ENCODE measurements at regions not wholly inside any gene's neighbourhood (a gene's known extent, or its start where the extent isn't known, plus 50 kb on each side); places are given as distances from the start of the nearest gene placed in this dataset.
"Not testable (repeated sequence)": the region's sequence is repeated elsewhere in the genome, so short reads cannot be mapped to it uniquely, and the experiment has no call there.

DNA sequence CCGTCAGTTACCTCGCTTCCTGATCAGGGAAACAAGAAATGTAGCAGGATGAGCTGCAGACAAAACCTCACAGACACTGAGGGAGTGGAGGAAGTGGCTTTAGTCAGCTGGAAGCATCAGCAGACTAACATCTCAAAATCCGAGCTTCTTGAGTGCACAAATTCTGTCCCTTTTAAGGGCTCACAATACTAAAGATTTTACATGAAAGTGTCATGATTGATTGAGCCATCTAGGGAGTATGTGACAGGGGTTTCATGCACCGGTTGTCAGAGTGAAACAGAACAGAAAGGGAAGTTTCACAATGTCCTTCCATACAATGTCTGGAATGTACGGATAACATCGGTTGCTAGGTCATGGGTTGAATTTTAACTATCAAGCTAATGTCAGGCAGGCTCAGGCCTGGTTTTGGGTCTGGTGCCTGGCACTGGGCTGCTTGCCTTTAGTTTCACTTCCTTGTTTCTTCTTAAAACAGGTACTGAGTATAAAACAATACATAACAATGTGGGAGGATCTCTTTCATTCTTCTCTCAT, 1235.7 kb downstream of the CDY2B start:
- H3K9ac ChIP-seq (ENCODE audit: low read length): no peak overlapping the region
- no peak overlapping the region for H3K14ac ChIP-seq (ENCODE audit: low read length in 2 of 2)
- no peak overlapping the region for H2BK120ac ChIP-seq (ENCODE audit: low read depth, low read length)
- H2AK5ac ChIP-seq (ENCODE audit: low read length, severe bottlenecking): no peak overlapping the region
- H3K4me3 ChIP-seq (ENCODE audit: insufficient read depth in 1 of 2, low read depth in 1 of 2, low read length in 2 of 2): no peak overlapping the region
- no peak overlapping the region for H2AFZ ChIP-seq (ENCODE audit: low read depth, low read length)
- H3K4me1 ChIP-seq (ENCODE audit: control insufficient read depth, insufficient read depth, low read depth, low read length): peaks cover 2% of the 10 kb centered on the region
- no peak overlapping the region for H2BK15ac ChIP-seq (ENCODE audit: low read depth, poor library complexity, severe bottlenecking)
- no peak overlapping the region for H3K23ac ChIP-seq (ENCODE audit: low read length in 2 of 2)
- H3K4ac ChIP-seq (ENCODE audit: low read depth in 1 of 2, low read length in 2 of 2): no peak overlapping the region
- peak; percentile 33 for DNase-seq
- no peaks in the 10 kb centered on the region for H3K27me3 ChIP-seq (ENCODE audit: control insufficient read depth in 1 of 2, insufficient read depth in 1 of 2, low read length in 2 of 2)
- H2BK12ac ChIP-seq (ENCODE audit: low read length in 2 of 2): no peak overlapping the region
- no peak overlapping the region for H2BK5ac ChIP-seq (ENCODE audit: low read depth, low read length, poor library complexity, severe bottlenecking)
- H3K27ac ChIP-seq (ENCODE audit: low read length, poor library complexity, severe bottlenecking): peak overlapping the region; percentile 80
- no peaks in the 10 kb centered on the region for H3K36me3 ChIP-seq (ENCODE audit: control insufficient read depth in 1 of 2, insufficient read depth in 2 of 2, low read depth in 1 of 2, low read length in 2 of 2)
- H3K9me3 ChIP-seq (ENCODE audit: control insufficient read depth, low read length): no peaks in the 10 kb centered on the region
- no peaks in the 10 kb centered on the region for H3K79me1 ChIP-seq (replicated peaks; ENCODE audit: low read length, poor library complexity, severe bottlenecking)
- no peak overlapping the region for H3K18ac ChIP-seq (ENCODE audit: low read depth in 1 of 2, low read length in 2 of 2)
- no peak overlapping the region for H4K8ac ChIP-seq (ENCODE audit: low read length)
- H4K91ac ChIP-seq (ENCODE audit: low read length): no peak overlapping the region
- no peak overlapping the region for H3K4me2 ChIP-seq (ENCODE audit: low read length, poor library complexity, severe bottlenecking)
- 56% methylated on average over 6 of the region's 6 CpGs for WGBS

DNA sequence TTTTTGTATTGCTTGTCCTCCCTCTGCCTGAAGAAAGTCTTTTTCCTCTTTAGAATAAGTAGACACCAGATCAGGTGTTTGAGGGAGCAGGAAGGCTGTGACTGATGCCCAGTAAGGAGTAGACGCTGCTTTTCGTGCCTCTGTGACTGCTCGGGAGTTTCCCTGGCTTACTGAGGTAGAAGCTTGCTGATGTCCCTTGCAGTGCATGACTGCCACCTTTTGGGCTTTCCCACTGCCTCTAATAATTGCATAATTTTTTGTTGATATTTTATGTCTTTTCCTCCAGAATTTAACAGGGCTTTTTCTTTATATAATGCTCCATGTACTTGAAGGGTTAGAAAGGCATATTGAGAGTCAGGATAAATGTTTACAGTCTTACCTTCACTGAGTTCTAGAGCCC, 1240.2 kb downstream of the CDY2B start:
- no peaks in the 10 kb centered on the region for H3K79me1 ChIP-seq (replicated peaks; ENCODE audit: low read length, poor library complexity, severe bottlenecking)
- no peak overlapping the region for H2BK5ac ChIP-seq (ENCODE audit: low read depth, low read length, poor library complexity, severe bottlenecking)
- H2BK120ac ChIP-seq (ENCODE audit: low read depth, low read length): no peak overlapping the region
- H3K9ac ChIP-seq (ENCODE audit: low read length): no peak overlapping the region
- H2AFZ ChIP-seq (ENCODE audit: low read depth, low read length): no peak overlapping the region
- H3K4me2 ChIP-seq (ENCODE audit: low read length, poor library complexity, severe bottlenecking): no peak overlapping the region
- H3K14ac ChIP-seq (ENCODE audit: low read length in 2 of 2): no peak overlapping the region
- H3K36me3 ChIP-seq (ENCODE audit: control insufficient read depth in 1 of 2, insufficient read depth in 2 of 2, low read depth in 1 of 2, low read length in 2 of 2): no peaks in the 10 kb centered on the region
- no peak overlapping the region for H3K18ac ChIP-seq (ENCODE audit: low read depth in 1 of 2, low read length in 2 of 2)
- H2BK12ac ChIP-seq (ENCODE audit: low read length in 2 of 2): no peak overlapping the region
- no peak overlapping the region for H3K27ac ChIP-seq (ENCODE audit: low read length, poor library complexity, severe bottlenecking)
- H3K9me3 ChIP-seq (ENCODE audit: control insufficient read depth, low read length): no peaks in the 10 kb centered on the region
- no peak overlapping the region for H2AK5ac ChIP-seq (ENCODE audit: low read length, severe bottlenecking)
- peaks cover 2% of the 10 kb centered on the region for H3K4me1 ChIP-seq (ENCODE audit: control insufficient read depth, insufficient read depth, low read depth, low read length)
- DNase-seq: peak; percentile 41
- H3K4ac ChIP-seq (ENCODE audit: low read depth in 1 of 2, low read length in 2 of 2): no peak overlapping the region
- H3K23ac ChIP-seq (ENCODE audit: low read length in 2 of 2): no peak overlapping the region
- no peak overlapping the region for H4K8ac ChIP-seq (ENCODE audit: low read length)
- no peaks in the 10 kb centered on the region for H3K27me3 ChIP-seq (ENCODE audit: control insufficient read depth in 1 of 2, insufficient read depth in 1 of 2, low read length in 2 of 2)
- H2BK15ac ChIP-seq (ENCODE audit: low read depth, poor library complexity, severe bottlenecking): no peak overlapping the region
- 54% methylated on average over 3 of the region's 3 CpGs for WGBS
- H3K4me3 ChIP-seq (ENCODE audit: insufficient read depth in 1 of 2, low read depth in 1 of 2, low read length in 2 of 2): no peak overlapping the region
- no peak overlapping the region for H4K91ac ChIP-seq (ENCODE audit: low read length)

DNA sequence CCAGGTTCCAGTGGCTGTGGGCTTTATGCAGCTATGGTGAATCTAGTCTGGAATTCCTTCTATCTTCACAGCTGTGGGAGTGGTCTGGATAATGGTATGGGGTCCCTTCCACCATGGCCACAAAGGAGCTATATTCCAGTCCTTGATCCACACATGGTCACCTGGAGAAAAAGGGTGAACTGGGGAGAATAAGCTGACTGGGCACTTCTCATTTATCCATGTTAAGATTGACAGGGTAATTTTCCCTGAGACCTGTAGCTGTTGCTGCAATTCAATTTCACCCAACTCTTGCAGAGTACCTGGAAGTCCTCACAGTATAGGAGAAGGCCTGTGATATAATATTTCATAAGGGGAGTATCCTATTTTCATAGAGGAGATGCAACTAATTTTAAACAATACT, 1241.3 kb downstream of the CDY2B start:
- DNase-seq; H3K4me1 ChIP-seq (ENCODE audit: control insufficient read depth, insufficient read depth, low read depth, low read length); H2AFZ ChIP-seq (ENCODE audit: low read depth, low read length); H3K27ac ChIP-seq (ENCODE audit: low read length, poor library complexity, severe bottlenecking); H3K9me3 ChIP-seq (ENCODE audit: control insufficient read depth, low read length); H3K9ac ChIP-seq (ENCODE audit: low read length); H3K14ac ChIP-seq (ENCODE audit: low read length in 2 of 2); H2BK12ac ChIP-seq (ENCODE audit: low read length in 2 of 2); H4K8ac ChIP-seq (ENCODE audit: low read length); H3K18ac ChIP-seq (ENCODE audit: low read depth in 1 of 2, low read length in 2 of 2); H3K36me3 ChIP-seq (ENCODE audit: control insufficient read depth in 1 of 2, insufficient read depth in 2 of 2, low read depth in 1 of 2, low read length in 2 of 2); H4K91ac ChIP-seq (ENCODE audit: low read length); H3K4me2 ChIP-seq (ENCODE audit: low read length, poor library complexity, severe bottlenecking); H3K23ac ChIP-seq (ENCODE audit: low read length in 2 of 2); H3K27me3 ChIP-seq (ENCODE audit: control insufficient read depth in 1 of 2, insufficient read depth in 1 of 2, low read length in 2 of 2); H2BK5ac ChIP-seq (ENCODE audit: low read depth, low read length, poor library complexity, severe bottlenecking); H2BK120ac ChIP-seq (ENCODE audit: low read depth, low read length); H3K4ac ChIP-seq (ENCODE audit: low read depth in 1 of 2, low read length in 2 of 2); H3K4me3 ChIP-seq (ENCODE audit: insufficient read depth in 1 of 2, low read depth in 1 of 2, low read length in 2 of 2); H3K79me1 ChIP-seq (replicated peaks; ENCODE audit: low read length, poor library complexity, severe bottlenecking): not testable (repeated sequence)
- Histone ChIP-seq H2BK15ac (ENCODE audit: low read depth, poor library complexity, severe bottlenecking) (peak overlapping the region; percentile 28), H2AK5ac (ENCODE audit: low read length, severe bottlenecking) (peak overlapping the region; percentile 70)

DNA sequence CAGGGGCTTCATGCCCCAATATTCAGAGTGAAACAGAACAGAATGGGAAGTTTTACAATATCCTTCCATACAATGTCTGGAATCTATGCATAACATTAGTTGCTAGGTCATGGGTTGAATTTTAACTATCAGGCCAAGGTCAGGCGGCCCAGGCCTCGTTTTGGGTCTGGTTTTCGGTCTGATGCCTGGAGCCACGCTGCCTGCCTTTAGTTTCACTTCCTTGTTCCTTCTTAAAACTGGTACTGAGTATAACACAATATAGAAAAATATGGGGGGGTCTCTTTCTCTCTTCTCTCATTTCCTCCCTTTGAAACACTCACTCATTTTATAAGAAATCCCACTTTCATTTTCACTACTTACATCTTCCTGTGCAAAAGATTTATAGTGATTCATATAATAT, 1243.8 kb downstream of the CDY2B start:
- H3K18ac ChIP-seq (ENCODE audit: low read depth in 1 of 2, low read length in 2 of 2): no peak overlapping the region
- H4K91ac ChIP-seq (ENCODE audit: low read length): no peak overlapping the region
- no peak overlapping the region for H2AFZ ChIP-seq (ENCODE audit: low read depth, low read length)
- no peak overlapping the region for H2AK5ac ChIP-seq (ENCODE audit: low read length, severe bottlenecking)
- H4K8ac ChIP-seq (ENCODE audit: low read length): no peak overlapping the region
- H3K9ac ChIP-seq (ENCODE audit: low read length): no peak overlapping the region
- H2BK5ac ChIP-seq (ENCODE audit: low read depth, low read length, poor library complexity, severe bottlenecking): no peak overlapping the region
- no peak for DNase-seq
- no peak overlapping the region for H2BK15ac ChIP-seq (ENCODE audit: low read depth, poor library complexity, severe bottlenecking)
- H3K36me3 ChIP-seq (ENCODE audit: control insufficient read depth in 1 of 2, insufficient read depth in 2 of 2, low read depth in 1 of 2, low read length in 2 of 2): no peaks in the 10 kb centered on the region
- no peaks in the 10 kb centered on the region for H3K9me3 ChIP-seq (ENCODE audit: control insufficient read depth, low read length)
- H2BK12ac ChIP-seq (ENCODE audit: low read length in 2 of 2): no peak overlapping the region
- no CpG with 5 or more reads among the region's 4 CpGs for WGBS
- H3K27me3 ChIP-seq (ENCODE audit: control insufficient read depth in 1 of 2, insufficient read depth in 1 of 2, low read length in 2 of 2): no peaks in the 10 kb centered on the region
- H3K4ac ChIP-seq (ENCODE audit: low read depth in 1 of 2, low read length in 2 of 2): no peak overlapping the region
- no peak overlapping the region for H3K4me2 ChIP-seq (ENCODE audit: low read length, poor library complexity, severe bottlenecking)
- no peak overlapping the region for H3K14ac ChIP-seq (ENCODE audit: low read length in 2 of 2)
- H3K27ac ChIP-seq (ENCODE audit: low read length, poor library complexity, severe bottlenecking): peak overlapping the region; percentile 65
- H3K4me3 ChIP-seq (ENCODE audit: insufficient read depth in 1 of 2, low read depth in 1 of 2, low read length in 2 of 2): no peak overlapping the region
- no peaks in the 10 kb centered on the region for H3K4me1 ChIP-seq (ENCODE audit: control insufficient read depth, insufficient read depth, low read depth, low read length)
- no peak overlapping the region for H3K23ac ChIP-seq (ENCODE audit: low read length in 2 of 2)
- H2BK120ac ChIP-seq (ENCODE audit: low read depth, low read length): no peak overlapping the region
- H3K79me1 ChIP-seq (replicated peaks; ENCODE audit: low read length, poor library complexity, severe bottlenecking): no peaks in the 10 kb centered on the region
